H4 (cell line): ENCODE measurements at regions not wholly inside any gene's neighbourhood (a gene's known extent, or its start where the extent isn't known, plus 50 kb on each side); places are given as distances from the start of the nearest gene placed in this dataset.

Source experiments
- DNase-seq: peaks from one replicate; pipeline ENCODE4 v3.0.0-alpha.2; 2015; ENCODE audit warnings: low spot score

- DNase-seq = no peak
Measured at GRCh38 chr7:12941512-12941911, 254.1 kb downstream of the ARL4A start.

- DNase-seq = peak; percentile 60
Measured at GRCh38 chr7:12942609-12943008, 255.2 kb downstream of the ARL4A start.

- no peak for DNase-seq
Measured at GRCh38 chr7:12943781-12944180, 256.3 kb downstream of the ARL4A start.

DNA sequence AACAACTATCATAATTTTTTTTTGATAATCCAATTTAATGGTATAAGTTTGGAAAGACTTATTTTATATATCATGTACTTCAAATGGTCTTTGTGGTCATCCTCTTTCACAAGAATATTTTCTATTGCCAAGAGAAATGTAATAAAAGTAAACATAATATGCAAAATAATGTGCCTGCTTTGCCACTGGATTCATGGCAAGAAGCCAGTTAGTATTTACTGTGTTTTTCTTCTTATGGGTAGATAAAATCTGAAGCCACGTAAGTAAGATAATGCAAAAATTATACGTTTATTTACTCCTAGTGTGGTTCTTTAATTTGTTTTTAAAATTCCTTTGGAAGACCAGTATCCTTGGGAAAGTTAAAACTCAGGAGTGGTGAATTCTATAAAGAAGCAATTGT is 258.5 kb downstream of the ARL4A start:
- DNase-seq = peak; percentile 89

DNA sequence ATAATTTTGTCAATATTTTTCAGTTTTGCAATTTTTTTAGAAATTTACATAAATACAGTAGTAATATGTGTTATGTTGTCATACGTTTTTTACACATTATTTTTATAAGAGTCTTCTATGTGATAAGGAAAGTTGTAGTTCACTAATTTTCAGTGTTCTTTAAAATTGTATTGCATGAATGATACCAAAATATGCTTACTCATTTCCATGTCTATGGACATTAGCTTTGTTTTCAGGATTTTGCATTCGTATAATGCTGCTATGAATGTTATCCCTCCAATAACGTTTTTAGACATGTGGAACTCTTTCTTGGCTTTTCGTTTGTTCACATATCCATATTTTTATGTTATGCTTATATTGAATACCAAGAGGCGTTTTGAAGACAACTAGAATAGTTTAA is 260.0 kb downstream of the ARL4A start:
- DNase-seq = no peak

- DNase-seq = peak; percentile 73
Measured at GRCh38 chr7:12949060-12949931, 261.9 kb downstream of the ARL4A start.

- peak; percentile 90 for DNase-seq
Measured at GRCh38 chr7:12951397-12951801, 264.0 kb downstream of the ARL4A start.

GRCh38 chr7:12954380-12955033 is 267.1 kb downstream of the ARL4A start:
- DNase-seq = no peak

- DNase-seq = no peak
Measured at GRCh38 chr7:12957487-12957886, 270.1 kb downstream of the ARL4A start.

DNA sequence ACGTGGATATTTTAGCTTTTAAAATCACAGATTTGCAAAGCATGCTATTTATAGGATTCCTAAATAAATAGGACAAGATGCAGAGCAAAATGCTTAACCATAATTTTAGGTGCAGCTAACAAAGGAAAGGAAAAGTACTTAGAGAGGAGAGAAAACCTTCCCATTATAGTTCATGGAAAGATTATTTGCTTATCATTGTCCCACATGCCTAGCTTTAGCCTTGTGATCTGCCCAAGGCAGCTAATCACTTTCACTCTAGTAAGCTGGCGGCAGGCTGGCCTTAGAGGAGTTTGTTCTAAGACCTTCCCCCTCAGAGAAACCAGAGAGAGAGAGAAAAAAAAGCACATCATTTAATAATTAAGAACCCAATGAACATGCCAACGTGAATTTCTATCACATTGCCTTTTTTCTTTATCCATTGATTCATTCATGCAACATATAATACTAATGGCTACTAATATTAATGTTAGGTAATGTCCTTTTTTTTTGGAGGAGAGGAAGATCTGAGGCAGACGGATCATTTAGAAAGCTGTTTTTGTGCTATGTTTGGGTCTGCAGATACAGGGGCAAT is 274.6 kb downstream of the ARL4A start:
- no peak for DNase-seq

GRCh38 chr7:12963435-12963834 is 276.0 kb downstream of the ARL4A start:
- no peak for DNase-seq

DNA sequence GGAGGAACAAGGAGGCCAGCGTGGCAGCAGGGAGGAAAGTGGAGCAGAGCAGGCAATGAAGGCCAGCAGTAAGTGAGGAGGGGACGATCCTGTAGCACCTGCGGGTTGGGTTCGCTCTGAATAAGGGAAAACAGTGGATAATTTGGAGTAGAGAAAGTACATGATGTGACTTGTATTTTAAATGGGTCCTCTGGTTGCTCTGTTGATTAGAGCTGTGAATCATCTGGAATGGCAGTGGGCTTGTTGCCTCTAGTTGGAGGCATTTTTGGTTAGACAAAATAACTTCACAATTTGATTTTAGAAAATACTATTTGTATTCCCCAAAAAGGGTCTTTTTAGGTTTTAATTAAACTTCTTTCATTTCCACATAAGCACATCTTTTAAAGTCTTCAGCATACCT is 277.4 kb downstream of the ARL4A start:
- no peak for DNase-seq

DNA sequence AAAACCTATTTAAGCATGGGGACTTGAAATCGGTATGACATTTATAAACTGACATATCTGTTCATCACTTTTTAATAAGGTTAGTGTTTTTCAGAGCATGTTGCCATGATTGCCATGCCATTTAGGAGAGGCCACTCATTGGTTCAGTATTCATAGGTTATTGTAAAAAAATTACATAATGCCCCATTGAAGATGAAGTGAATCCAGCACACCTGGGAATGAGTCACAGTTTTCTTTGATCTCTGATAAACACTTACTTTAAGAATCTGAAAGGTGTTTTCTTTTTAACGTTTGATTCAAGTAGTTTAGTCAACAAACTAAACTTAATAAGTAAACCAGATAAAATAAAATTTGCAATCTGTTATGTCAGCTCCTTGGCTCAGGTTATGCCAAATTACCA is 278.3 kb downstream of the ARL4A start:
- no peak for DNase-seq

- no peak for DNase-seq
Measured at GRCh38 chr7:12967322-12967721, 279.9 kb downstream of the ARL4A start.

DNA sequence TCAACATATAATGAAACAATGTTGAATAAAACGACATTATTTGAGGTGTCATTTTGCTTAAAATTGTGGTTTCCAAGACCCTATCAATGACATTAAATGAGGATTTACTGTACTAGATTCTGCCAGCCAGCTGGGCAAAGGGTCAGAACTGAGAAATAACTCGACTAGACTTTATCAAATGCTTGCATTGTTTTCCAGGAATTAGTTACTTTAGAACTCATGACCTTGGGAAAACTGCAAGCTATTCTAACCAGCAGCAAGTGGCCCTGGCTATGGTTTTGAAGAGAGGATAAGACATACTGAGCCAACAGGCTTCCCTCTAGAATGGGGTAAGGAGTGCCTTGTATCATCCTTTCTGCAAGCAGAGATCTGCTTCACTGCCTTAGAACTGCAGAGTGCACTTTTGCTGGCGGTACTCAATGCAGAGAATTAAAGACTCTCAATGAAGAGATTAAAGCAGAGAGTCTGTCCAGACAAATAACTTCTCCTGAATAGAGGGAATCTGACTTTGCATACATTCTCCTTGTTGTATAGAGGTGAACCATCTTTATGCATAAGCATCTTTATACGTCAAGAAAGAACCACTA is 281.5 kb downstream of the ARL4A start:
- DNase-seq = no peak

GRCh38 chr7:12970626-12971025 is 283.2 kb downstream of the ARL4A start:
- no peak for DNase-seq

GRCh38 chr7:12974451-12975166 is 287.2 kb downstream of the ARL4A start:
- DNase-seq = no peak

DNA sequence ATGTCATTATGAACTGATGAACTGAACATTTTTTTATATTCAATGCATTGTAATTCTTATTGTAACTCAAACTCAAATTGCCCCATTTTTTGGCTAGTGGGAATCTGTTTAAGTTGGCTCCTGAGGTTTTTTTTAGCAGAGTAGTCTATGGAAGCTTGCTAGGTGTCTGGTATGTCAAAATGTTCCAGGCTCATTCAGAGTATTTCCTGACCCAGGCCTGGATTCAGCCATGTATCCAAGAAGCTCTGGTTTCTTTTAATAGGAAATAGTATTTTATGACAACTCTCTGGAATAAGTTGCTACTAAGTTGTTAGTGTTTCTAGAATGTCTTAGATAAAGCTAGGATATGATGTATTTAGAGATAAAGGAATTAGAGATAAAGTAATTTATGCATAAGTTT is 288.0 kb downstream of the ARL4A start:
- no peak for DNase-seq

DNA sequence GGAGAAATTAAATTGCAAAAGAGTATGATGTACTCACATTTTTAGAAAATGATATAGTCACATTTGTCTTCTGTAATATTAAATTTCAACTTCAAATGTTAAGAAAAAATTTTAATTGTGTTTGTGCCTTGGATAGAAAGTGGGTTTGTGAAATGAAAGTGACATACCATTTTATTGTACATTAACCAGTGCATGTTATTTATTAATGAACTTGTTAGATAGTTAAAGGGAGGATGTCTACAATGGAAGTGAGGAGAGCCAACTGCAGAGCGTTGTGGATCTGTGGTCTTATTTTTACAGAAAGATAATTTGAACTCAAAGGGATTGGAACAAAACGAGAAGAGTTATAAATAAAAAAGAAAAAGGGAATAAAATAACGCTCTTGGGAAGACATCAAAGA is 291.7 kb downstream of the ARL4A start:
- DNase-seq = no peak

DNA sequence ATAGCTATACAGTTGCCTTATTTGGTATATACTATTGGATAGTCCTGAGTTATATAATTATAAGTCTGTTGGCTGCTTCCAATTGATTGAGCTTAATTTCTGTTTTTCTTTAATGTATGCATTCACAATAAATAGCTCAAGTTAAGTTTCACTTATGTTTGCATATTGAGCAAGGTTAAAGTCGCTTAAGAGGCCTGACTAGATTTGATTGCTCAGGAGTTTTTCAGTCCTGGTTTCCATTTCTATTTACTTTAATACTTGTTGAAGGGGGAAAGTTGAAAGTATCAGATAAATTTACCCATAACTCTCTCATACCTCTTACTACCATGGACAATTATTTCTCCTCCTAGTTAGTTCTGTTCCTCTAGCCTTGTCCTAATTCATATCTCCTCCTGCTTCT is 294.7 kb downstream of the ARL4A start:
- no peak for DNase-seq

GRCh38 chr7:12984117-12984516 is 296.7 kb downstream of the ARL4A start:
- no peak for DNase-seq

DNA sequence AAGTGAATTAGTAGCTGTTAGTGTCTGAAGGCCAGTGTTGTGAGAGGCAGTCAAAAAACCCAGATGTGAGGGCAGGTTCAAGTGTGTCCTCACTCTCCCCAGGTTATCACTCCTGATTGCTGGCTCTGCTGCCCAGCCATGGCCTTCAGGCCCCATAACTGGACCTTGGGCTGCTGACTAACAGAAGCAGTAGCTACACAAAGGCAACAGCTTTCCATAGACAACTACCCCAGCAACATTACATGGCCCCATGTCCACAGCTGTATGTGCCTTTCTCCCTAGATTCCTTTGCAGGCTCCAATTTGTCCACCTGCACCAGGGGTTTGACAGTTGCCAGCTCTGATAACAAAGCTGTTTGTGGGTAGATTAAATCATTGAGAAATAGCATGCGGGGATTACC is 297.8 kb downstream of the ARL4A start:
- DNase-seq = no peak
